GM23338 (cell line): ENCODE measurements at regions not wholly inside any gene's neighbourhood (a gene's known extent, or its start where the extent isn't known, plus 50 kb on each side); places are given as distances from the start of the nearest gene placed in this dataset.
"Not testable (repeated sequence)": the region's sequence is repeated elsewhere in the genome, so short reads cannot be mapped to it uniquely, and the experiment has no call there.

Source experiments
- CREB1 ChIP-seq: fragments of 250-450 bp; sonication (Bioruptor Pico); IDR thresholded peaks from 2 replicates; pipeline ENCODE4 v1.5.0; 2020; ENCODE audit warnings: low read depth, mild to moderate bottlenecking, moderate library complexity
- EZH2 ChIP-seq: fragments of 200-600 bp; sonication (generic); IDR thresholded peaks from one replicate; pipeline ENCODE4 v1.8.0; 2017; ENCODE audit warnings: antibody characterized with exemption, mild to moderate bottlenecking, low read depth; ENCODE audit not compliant: unreplicated experiment
- EZH2phosphoT487 ChIP-seq: fragments of 200-600 bp; sonication (generic); IDR thresholded peaks from one replicate; pipeline ENCODE4 v1.8.1; 2018; ENCODE audit warnings: antibody characterized with exemption; ENCODE audit not compliant: unreplicated experiment
- JUNB ChIP-seq: IDR thresholded peaks from one replicate; pipeline ENCODE4 v1.6.1; 2016; ENCODE audit warnings: antibody characterized with exemption; ENCODE audit not compliant: unreplicated experiment
- POLR2AphosphoS5 ChIP-seq: IDR thresholded peaks from 2 replicates; pipeline ENCODE4 v1.6.1; 2016; ENCODE audit warnings: antibody characterized with exemption, low read depth
- STAT1 ChIP-seq: IDR thresholded peaks from one replicate; pipeline ENCODE4 v1.6.1; 2016; ENCODE audit warnings: antibody characterized with exemption; ENCODE audit not compliant: unreplicated experiment
- ZNF114 ChIP-seq: fragments of 250-450 bp; sonication (Bioruptor Pico); IDR thresholded peaks from 2 replicates; pipeline ENCODE4 v1.5.0; 2020; ENCODE audit warnings: mild to moderate bottlenecking, moderate library complexity
- ZNF331 ChIP-seq: fragments of 250-450 bp; sonication (Bioruptor Pico); IDR thresholded peaks from 2 replicates; pipeline ENCODE4 v1.5.0; 2020; ENCODE audit warnings: low read depth, mild to moderate bottlenecking, moderate library complexity
- TF ChIP-seq, protein P1 (sequence below), 2 experiments: fragments of 200-600 bp in 1 of 2; sonication (generic) in 1 of 2; conservative IDR thresholded peaks; 2 replicates each; pipeline versions ENCODE4 v1.5.1 to v1.6.1; 2016 to 2017; ENCODE audit warnings: antibody characterized with exemption in 2 of 2, low read depth in 2 of 2, mild to moderate bottlenecking in 2 of 2, moderate library complexity in 1 of 2
- TF ChIP-seq, protein P2 (sequence below): fragments of 250-450 bp; sonication (Bioruptor Pico); IDR thresholded peaks from 2 replicates; pipeline ENCODE4 v1.5.0; 2020; ENCODE audit warnings: mild to moderate bottlenecking, moderate library complexity
- TF ChIP-seq, protein P3 (sequence below): IDR thresholded peaks from 2 replicates; pipeline ENCODE4 v1.6.1; 2016; ENCODE audit warnings: antibody characterized with exemption
- TF ChIP-seq, protein P4 (sequence below): IDR thresholded peaks from one replicate; pipeline ENCODE4 v1.6.1; 2018; ENCODE audit warnings: antibody characterized with exemption; ENCODE audit not compliant: unreplicated experiment

DNA sequence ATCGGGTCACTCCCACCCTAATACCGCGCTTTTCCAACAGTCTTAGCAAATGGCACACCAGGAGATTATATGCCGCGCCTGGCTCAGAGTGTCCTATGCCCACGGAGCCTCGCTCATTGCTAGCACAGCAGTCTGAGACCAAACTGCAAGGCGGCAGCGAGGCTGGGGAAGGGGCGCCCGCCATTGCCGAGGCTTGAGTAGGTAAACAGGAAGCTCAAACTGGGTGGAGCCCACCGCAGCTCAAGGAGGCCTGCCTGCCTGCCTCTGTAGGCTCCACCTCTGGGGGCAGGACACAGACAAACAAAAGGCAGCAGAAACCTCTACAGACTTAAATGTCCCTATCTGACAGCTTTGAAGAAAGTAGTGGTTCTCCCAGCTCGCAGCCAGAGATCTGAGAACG lies 336.7 kb downstream of the CBLL2 start:
- TF ChIP-seq, protein P1, sequence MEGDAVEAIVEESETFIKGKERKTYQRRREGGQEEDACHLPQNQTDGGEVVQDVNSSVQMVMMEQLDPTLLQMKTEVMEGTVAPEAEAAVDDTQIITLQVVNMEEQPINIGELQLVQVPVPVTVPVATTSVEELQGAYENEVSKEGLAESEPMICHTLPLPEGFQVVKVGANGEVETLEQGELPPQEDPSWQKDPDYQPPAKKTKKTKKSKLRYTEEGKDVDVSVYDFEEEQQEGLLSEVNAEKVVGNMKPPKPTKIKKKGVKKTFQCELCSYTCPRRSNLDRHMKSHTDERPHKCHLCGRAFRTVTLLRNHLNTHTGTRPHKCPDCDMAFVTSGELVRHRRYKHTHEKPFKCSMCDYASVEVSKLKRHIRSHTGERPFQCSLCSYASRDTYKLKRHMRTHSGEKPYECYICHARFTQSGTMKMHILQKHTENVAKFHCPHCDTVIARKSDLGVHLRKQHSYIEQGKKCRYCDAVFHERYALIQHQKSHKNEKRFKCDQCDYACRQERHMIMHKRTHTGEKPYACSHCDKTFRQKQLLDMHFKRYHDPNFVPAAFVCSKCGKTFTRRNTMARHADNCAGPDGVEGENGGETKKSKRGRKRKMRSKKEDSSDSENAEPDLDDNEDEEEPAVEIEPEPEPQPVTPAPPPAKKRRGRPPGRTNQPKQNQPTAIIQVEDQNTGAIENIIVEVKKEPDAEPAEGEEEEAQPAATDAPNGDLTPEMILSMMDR (conservative IDR thresholded peaks at IDR 0.05; ENCODE audit: low read depth in 2 of 2) = not testable (repeated sequence)
- TF ChIP-seq EZH2phosphoT487; POLR2AphosphoS5; EZH2; STAT1; CREB1 (CRISPR knock-in tag); JUNB; ZNF114; ZNF331: not testable (repeated sequence)
- TF ChIP-seq, protein P2, sequence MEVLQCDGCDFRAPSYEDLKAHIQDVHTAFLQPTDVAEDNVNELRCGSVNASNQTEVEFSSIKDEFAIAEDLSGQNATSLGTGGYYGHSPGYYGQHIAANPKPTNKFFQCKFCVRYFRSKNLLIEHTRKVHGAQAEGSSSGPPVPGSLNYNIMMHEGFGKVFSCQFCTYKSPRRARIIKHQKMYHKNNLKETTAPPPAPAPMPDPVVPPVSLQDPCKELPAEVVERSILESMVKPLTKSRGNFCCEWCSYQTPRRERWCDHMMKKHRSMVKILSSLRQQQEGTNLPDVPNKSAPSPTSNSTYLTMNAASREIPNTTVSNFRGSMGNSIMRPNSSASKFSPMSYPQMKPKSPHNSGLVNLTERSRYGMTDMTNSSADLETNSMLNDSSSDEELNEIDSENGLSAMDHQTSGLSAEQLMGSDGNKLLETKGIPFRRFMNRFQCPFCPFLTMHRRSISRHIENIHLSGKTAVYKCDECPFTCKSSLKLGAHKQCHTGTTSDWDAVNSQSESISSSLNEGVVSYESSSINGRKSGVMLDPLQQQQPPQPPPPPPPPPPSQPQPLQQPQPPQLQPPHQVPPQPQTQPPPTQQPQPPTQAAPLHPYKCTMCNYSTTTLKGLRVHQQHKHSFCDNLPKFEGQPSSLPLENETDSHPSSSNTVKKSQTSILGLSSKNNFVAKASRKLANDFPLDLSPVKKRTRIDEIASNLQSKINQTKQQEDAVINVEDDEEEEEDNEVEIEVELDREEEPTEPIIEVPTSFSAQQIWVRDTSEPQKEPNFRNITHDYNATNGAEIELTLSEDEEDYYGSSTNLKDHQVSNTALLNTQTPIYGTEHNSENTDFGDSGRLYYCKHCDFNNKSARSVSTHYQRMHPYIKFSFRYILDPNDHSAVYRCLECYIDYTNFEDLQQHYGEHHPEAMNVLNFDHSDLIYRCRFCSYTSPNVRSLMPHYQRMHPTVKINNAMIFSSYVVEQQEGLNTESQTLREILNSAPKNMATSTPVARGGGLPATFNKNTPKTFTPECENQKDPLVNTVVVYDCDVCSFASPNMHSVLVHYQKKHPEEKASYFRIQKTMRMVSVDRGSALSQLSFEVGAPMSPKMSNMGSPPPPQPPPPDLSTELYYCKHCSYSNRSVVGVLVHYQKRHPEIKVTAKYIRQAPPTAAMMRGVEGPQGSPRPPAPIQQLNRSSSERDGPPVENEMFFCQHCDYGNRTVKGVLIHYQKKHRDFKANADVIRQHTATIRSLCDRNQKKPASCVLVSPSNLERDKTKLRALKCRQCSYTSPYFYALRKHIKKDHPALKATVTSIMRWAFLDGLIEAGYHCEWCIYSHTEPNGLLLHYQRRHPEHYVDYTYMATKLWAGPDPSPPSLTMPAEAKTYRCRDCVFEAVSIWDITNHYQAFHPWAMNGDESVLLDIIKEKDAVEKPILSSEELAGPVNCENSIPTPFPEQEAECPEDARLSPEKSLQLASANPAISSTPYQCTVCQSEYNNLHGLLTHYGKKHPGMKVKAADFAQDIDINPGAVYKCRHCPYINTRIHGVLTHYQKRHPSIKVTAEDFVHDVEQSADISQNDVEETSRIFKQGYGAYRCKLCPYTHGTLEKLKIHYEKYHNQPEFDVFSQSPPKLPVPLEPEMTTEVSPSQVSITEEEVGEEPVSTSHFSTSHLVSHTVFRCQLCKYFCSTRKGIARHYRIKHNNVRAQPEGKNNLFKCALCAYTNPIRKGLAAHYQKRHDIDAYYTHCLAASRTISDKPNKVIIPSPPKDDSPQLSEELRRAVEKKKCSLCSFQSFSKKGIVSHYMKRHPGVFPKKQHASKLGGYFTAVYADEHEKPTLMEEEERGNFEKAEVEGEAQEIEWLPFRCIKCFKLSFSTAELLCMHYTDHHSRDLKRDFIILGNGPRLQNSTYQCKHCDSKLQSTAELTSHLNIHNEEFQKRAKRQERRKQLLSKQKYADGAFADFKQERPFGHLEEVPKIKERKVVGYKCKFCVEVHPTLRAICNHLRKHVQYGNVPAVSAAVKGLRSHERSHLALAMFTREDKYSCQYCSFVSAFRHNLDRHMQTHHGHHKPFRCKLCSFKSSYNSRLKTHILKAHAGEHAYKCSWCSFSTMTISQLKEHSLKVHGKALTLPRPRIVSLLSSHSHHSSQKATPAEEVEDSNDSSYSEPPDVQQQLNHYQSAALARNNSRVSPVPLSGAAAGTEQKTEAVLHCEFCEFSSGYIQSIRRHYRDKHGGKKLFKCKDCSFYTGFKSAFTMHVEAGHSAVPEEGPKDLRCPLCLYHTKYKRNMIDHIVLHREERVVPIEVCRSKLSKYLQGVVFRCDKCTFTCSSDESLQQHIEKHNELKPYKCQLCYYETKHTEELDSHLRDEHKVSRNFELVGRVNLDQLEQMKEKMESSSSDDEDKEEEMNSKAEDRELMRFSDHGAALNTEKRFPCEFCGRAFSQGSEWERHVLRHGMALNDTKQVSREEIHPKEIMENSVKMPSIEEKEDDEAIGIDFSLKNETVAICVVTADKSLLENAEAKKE (CRISPR knock-in tag) = not testable (repeated sequence)
- TF ChIP-seq, protein P3, sequence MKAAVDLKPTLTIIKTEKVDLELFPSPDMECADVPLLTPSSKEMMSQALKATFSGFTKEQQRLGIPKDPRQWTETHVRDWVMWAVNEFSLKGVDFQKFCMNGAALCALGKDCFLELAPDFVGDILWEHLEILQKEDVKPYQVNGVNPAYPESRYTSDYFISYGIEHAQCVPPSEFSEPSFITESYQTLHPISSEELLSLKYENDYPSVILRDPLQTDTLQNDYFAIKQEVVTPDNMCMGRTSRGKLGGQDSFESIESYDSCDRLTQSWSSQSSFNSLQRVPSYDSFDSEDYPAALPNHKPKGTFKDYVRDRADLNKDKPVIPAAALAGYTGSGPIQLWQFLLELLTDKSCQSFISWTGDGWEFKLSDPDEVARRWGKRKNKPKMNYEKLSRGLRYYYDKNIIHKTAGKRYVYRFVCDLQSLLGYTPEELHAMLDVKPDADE = not testable (repeated sequence)
- TF ChIP-seq, protein P4, sequence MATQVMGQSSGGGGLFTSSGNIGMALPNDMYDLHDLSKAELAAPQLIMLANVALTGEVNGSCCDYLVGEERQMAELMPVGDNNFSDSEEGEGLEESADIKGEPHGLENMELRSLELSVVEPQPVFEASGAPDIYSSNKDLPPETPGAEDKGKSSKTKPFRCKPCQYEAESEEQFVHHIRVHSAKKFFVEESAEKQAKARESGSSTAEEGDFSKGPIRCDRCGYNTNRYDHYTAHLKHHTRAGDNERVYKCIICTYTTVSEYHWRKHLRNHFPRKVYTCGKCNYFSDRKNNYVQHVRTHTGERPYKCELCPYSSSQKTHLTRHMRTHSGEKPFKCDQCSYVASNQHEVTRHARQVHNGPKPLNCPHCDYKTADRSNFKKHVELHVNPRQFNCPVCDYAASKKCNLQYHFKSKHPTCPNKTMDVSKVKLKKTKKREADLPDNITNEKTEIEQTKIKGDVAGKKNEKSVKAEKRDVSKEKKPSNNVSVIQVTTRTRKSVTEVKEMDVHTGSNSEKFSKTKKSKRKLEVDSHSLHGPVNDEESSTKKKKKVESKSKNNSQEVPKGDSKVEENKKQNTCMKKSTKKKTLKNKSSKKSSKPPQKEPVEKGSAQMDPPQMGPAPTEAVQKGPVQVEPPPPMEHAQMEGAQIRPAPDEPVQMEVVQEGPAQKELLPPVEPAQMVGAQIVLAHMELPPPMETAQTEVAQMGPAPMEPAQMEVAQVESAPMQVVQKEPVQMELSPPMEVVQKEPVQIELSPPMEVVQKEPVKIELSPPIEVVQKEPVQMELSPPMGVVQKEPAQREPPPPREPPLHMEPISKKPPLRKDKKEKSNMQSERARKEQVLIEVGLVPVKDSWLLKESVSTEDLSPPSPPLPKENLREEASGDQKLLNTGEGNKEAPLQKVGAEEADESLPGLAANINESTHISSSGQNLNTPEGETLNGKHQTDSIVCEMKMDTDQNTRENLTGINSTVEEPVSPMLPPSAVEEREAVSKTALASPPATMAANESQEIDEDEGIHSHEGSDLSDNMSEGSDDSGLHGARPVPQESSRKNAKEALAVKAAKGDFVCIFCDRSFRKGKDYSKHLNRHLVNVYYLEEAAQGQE = not testable (repeated sequence)
